Activated CD4-positive, alpha-beta T cell treated with anti-CD3 and anti-CD28 coated beads for 48 hours (primary cell): ENCODE measurements at regions not wholly inside any gene's neighbourhood (a gene's known extent, or its start where the extent isn't known, plus 50 kb on each side); places are given as distances from the start of the nearest gene placed in this dataset.
"Not testable (repeated sequence)": the region's sequence is repeated elsewhere in the genome, so short reads cannot be mapped to it uniquely, and the experiment has no call there.

Experiments used
- DNase-seq: peaks from one replicate; pipeline ENCODE4 v3.0.0-alpha.2; 2020

- DNase-seq: peak; percentile 72
Measured at GRCh38 chr1:120357046-120357445, 57.8 kb upstream of the NBPF8 start.

- DNase-seq: peak; percentile 3
Measured at GRCh38 chr1:120356170-120356569, 58.7 kb upstream of the NBPF8 start.

- DNase-seq: peak; percentile 56
Measured at GRCh38 chr1:120354618-120355184, 60.1 kb upstream of the NBPF8 start.

- DNase-seq: peak; percentile 30
Measured at GRCh38 chr1:120342231-120343073, 72.4 kb upstream of the NBPF8 start.

DNA sequence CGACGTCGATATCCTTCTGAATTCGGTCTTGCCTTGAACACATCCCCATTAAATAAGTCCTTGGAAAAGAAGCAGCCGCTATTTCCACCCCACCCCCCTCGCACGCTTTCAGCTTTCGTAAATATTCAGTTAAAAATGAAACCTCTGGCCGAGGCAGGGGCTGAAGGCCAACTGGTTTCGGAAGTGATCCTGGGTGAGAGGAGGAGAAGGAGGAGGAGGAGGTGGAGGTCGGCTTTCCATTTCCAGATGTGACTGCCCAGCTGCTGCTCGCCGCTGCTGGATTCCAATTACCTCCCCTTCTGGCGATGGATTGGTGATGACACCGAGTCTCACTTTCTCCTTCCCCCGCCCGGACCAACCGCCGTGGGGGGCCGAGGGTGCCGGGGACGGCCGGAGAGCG is 73.1 kb upstream of the NBPF8 start:
- peak; percentile 4 for DNase-seq

DNA sequence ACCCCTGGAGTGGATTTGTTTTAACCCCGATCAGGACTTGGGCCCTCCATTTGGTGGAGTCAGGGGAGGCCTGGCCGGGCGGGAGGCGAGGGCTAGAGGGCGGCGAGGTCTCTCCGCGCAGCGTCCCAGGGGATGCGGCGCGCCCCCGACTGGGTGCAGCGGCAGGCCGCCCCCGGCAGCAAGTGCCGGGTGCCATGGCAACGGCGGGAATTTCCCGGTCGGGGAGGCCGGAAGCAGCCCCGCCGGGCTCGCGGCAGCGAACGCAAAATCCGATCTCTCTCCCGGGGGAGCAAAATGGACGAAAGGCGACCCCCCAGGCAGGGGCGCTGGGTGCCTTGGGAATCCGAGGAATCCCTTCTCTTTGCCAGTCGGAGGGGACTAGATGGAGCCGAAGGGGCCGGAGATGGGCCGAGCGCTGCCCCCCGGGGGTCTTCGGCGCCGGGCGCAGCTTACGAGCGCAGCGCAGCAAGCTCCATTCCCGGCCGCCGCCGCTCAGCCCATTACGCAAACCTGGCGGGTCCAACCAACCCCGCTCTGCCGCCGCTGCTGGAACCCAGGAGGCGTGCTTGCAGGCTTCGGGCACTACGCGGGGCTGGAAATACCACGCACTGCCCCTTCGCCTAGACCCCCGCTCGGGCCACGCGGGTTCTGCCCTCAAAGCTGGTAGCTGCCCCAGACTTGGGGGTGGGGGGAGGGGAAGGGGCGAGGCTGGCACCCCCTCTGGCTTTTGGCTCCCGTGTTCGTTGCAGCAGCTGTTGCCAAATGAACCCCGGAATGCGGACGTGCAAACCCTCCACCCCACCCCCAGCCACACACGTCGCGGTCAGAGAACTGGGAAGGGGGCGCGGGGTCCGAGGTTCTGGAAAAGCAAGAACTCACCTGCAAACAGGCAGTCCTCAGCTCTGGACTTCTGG is 73.7 kb upstream of the NBPF8 start:
- peak; percentile 65 for DNase-seq

- not testable (repeated sequence) for DNase-seq
Measured at GRCh38 chr1:120315738-120316137, 99.1 kb upstream of the NBPF8 start.

DNA sequence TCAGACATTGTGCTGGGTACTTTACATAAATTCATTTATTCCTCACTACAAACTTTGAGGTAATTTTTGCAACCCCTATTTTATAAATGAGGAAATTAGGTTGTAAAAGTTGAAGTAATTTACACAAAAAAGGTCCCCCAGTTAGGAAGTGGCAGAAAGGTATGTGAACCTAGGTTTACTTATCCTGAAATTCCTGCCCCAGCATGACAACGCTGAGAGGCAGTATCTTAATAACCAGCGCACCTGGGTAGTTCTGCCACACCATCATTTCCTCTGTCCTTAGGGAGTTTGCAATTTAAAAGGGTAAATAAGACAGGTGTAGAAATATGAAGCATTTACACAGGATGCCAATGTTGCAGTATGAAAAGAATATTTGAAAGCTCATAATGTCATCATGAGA is 102.9 kb upstream of the NBPF8 start:
- DNase-seq: not testable (repeated sequence)

DNA sequence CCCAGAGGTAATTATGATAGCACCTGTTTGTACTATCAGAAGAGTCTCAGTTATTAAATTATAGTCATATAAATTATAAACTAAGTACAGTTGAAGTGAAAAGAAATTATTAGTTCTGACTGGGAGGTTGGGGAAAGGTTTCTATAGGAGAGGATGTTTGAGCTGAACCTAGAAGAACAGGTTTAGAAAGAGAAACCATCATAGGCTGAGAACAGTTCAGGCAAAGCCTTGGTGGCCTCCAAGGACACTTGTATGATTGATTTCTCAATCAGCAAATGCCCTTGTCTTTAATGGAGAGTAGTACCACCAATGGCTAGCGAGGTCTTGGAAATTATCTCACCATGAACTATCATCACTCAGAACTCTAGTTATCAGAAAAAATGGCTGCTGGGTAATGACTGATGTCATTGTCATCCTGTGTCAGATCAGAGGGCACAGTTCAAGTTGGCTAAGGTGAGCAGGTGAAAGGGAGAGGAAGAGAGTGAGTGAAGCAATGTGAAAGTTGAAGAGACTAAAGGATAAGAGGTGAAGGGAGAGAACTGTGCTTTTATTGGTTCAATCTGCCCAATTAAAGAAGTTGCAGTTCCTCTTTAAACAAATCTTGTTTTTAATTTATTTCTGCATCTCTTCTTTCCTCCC is 105.8 kb upstream of the NBPF8 start:
- DNase-seq: not testable (repeated sequence)

GRCh38 chr1:120305046-120305445 is 109.8 kb upstream of the NBPF8 start:
- not testable (repeated sequence) for DNase-seq

DNA sequence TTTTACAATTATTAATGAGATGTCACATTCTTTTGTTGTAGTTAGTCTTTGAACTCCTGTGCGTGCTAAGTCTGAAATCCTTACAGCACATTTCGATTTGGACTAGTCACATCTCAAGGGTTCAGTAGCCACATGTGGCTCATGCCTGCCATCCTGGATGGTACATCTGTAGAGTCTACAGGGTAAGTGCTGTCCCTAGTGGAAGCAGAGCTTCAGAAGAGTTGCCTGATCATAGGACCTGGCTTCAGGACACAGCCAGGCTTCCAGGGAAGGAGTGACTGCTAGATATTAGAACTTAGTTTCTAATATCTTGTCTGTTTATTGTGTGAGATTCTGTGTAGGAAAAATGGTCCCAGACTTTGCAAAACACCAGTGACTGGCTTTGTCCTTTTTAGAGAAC is 110.5 kb upstream of the NBPF8 start:
- not testable (repeated sequence) for DNase-seq

DNA sequence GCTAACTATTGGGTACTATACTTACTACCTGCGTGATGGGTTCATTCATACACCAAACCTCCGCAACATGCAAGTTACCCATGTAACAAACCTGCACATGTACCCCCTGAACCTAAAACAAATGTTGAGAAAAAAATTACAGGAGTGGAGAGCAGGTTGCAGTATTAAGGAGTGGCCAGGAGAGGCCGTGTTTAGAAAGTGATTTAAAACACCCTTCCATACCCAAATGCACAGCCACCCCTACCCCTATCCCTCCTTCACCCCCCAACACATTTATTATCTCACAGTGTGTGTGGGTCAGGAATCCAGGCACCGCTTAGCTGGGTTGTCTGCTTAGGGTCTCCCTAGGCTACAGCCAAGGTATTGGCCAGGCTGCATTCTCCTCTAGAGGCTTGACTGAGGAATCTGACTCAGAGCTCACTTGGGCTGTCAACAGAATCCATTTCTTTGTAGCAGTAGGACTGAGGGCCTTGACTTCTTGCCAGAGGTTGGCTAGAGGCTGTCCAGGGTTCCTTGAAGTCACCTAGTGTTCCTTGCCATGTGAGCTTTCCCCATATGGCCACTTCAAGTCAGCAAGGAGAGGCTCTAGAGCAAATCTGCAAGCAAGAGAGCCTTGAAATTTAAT is 115.3 kb upstream of the NBPF8 start:
- not testable (repeated sequence) for DNase-seq

- not testable (repeated sequence) for DNase-seq
Measured at GRCh38 chr1:120298487-120298886, 116.3 kb upstream of the NBPF8 start.

DNA sequence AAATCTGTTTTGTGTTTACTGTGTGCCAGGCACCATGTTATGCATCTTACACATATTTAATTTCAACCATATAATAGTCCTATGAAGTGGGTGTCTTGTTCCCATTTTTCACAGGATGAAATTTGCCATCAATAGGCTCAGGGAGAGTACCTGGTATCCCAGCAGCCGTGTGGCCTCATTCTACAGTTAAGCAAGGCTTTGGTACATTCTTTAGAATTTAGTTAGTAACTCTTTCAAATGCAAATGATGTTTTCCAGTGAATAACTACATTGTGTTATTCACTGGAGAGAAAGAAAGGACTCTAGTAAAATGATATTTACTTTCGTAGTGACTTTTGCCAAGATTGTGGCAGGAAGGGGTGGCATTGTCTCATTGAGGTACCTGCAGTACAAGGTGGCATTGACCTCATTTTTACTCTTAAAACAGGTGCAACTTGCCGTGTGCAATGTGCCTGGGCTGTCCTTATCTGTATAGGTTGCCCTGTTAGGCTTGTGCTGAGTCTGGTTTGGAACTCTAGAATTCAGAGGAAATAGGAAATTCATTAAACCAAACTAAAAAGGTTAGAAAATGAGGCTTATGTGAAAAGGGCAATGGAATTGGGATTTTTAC is 117.4 kb upstream of the NBPF8 start:
- DNase-seq: not testable (repeated sequence)

DNA sequence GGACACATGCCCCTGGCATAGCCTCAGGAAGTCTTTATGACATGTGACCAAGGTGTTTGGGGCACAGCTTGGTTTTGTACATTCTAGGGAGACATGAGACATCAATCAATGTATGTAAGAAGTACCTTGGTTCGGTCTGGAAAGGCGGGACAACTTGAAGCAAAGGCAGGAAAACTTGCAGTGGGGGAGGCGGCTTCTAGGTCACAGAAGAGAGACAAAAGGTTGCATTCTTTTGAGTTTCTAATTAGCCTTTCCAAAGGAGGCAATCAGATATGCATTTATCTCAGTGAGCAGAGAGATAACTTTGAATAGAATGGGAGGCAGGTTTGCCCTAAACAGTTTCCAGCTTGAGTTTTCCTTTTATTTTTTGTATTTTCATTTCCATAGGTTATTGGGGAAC is 113.8 kb upstream of the SEC22B start:
- DNase-seq: not testable (repeated sequence)

DNA sequence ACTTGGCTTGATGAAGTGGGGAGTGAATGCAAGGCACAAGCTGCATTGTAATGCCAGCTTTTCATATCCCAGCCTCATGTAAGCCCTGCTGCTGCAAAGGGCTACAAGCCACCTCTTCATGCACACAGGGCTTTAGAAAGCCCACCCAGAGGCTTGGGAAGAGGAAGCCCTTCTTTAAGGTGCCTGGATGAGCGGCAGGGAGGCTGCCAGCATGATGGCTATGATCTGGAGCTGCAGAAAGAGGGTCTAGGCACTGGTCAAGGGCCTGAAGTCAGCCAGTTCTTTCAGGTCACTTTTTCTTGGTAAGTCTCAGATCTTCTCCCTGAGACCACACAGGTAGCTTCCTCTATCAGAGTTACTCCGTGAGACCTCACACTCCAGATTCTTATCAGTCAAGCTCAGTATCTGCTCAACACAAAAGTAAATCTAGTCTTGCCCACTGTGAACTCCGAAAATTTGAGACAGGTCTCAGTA is 113.3 kb upstream of the SEC22B start:
- DNase-seq: not testable (repeated sequence)

DNA sequence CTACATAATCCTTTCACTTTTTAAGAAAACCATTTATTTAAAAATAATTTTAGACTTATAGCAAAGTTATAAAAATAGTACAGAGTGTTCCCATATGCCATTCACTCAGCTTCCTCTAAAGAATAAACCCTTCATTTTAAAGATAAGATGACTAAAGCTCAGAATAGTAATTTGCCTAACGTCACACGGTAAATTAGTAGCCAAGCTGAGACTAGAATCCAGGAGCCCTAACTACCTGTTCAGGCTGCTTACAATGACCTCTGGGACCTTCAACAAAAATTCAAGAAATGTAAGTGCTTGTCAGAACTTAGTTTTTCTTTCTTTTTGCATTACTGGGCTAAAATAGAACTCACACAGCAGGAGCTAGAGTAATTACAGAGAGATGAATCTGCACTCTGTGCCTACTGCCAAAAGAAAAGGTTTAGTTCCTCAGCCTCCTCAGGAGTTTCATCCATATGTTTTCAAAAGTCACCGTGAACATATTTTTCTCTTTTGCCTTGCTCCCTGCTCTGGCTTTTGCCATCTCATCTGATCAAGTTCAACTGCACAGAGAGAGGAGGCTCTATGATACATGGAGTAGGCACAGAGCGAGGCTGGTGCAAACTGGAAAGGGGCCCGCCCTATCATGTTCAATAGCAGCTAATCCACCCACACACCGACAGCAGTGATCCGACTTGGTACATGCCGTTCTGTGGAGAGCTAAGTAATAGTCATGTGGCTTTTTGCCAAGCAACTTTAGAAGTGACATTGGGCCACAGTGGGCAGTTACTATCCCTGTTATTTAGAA is 112.7 kb upstream of the SEC22B start:
- DNase-seq: not testable (repeated sequence)

DNA sequence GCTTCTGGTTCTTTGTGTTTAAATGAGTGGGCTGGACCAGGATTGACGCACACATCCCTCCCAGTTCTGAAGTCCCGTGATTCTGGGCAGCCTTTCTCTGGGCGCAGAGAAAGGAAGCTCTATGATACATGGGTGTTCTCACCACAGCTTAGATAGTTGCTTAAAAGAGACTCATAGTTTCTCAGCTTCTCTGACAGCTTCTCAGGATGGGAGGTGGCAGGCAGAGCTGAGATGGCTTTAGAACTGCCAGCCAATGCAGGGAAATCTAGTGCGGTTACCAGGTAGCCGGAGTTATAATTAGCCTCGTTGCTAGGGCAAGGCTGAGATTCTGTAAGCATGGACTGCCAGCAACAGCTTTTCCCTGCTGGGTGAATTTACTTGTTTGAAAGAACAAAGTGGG is 111.8 kb upstream of the SEC22B start:
- DNase-seq: not testable (repeated sequence)

DNA sequence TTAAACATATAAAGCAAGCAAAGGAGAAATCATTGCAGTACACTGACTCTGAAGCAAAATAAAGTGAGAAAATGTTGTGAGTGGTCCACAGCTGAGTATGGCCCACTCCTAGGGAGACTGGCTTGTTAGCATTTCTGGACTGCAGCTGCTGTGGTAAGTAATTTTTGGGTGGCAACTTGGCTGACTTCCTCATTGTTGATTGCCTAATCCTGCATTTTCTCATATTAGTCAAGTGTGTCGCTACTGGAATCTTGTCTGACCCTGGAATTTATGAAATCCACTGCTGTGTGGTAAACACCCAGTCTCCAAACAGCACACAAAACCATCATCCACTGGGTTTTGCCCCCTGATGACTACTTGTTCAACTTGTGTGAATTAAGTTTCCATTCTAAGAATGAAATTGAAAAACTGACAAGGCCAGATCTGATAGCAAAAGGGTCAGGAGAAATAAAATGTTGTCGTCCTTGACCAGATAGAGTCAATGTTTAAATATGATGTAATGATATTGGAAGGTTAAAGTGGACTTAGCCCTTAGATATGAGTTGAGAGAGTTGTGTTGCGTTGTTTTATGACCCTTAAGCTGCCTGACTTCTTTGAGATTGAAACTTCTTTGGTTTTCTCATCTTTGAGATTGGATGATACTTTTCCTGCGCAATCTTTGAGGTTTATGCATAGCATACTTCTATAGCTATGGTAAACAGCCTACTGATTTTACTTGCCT is 106.6 kb upstream of the SEC22B start:
- not testable (repeated sequence) for DNase-seq

- not testable (repeated sequence) for DNase-seq
Measured at GRCh38 chr1:120278259-120278610, 101.9 kb upstream of the SEC22B start.
